ENCODE measurements at regions not wholly inside any gene's neighbourhood (a gene's known extent, or its start where the extent isn't known, plus 50 kb on each side); places are given as distances from the start of the nearest gene placed in this dataset.
A peak's percentile ranks its signal among the peaks of the same experiment; 100 is the strongest.
"Not testable (repeated sequence)": the region's sequence is repeated elsewhere in the genome, so short reads cannot be mapped to it uniquely, and the experiment has no call there.

GRCh38 chr2:78145395-78145996 lies 623.3 kb upstream of the LRRTM4 start:
- DNase-seq (ENCODE audit: low spot score) = no peak

- DNase-seq (ENCODE audit: low spot score) = no peak
These were observed 624.0 kb upstream of the LRRTM4 start for GRCh38 chr2:78145997-78146722.

GRCh38 chr2:78147466-78147865 lies 625.3 kb upstream of the LRRTM4 start:
- DNase-seq (ENCODE audit: low spot score) = no peak

DNA sequence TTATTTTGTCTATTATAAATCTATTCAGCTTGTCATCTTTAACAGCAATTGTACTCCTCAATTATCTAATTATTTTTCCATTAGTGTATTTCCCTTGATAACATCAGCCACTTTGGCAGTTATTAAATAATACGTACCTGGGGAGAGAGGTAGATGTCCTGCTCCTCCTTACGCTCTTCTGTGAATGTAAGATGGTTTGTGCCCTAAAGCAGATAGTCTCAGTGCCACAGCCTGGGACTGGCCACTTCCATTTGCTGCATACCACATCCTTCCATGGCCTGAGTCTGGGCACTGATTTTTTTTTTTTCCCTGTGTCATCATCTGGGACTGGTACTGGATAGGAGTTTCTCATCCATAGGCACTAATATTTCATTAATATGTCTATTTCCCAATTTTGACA lies 632.4 kb upstream of the LRRTM4 start:
- DNase-seq (ENCODE audit: low spot score) = no peak

DNA sequence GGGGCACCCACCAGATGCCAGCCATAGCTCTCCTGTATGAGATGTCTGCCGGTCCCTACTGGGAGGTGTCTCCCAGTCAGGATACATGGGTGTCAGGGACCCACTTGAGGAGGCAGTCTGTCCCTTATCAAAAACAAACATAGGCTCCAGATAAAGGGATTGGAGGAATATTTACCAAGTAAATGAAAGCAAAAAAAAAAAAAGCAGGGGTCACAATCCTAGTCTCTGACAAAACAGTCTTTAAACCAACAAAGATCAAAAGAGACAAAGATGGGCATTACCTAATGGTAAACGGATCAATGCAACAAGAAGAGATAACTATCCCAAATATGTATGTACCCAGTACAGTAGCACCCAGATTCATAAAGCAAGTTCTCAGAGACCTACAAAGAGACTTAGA lies 640.0 kb upstream of the LRRTM4 start:
- no peak for DNase-seq (ENCODE audit: low spot score)

DNA sequence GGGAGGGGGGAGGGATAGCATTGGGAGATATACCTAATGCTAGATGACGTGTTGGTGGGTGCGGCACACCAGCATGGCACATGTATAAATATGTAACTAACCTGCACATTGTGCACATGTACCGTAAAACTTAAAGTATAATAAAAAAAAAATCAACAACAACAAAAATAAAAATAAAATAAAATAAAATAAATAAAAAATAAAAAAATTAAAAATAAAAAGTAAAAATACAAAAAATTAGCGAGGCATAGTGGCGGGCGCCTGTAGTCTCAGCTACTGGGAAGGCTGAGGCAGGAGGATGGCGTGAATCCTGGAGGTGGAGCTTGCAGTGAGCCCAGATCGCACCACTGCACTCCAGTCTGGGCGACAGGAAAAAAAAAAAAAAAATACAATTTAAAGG lies 650.0 kb upstream of the LRRTM4 start:
- not testable (repeated sequence) for DNase-seq (ENCODE audit: low spot score)

DNA sequence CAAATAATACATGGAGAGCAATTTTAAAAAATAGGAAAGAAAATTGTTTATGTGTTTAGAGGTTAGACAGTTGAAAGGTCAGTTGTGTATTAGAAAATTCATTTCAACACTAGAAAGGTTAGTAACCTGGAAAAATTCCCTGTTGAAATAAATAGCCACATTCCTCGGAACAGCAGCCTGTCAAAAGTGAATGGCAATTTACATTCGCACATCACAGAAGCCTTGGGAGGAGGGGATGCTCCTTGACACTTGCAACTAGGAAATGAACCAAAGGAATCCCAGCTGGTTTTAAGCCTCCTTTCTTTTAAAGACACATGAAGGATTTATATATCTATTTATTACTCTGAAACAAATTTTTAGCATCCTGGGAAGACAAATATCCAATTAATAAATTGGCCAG lies 653.5 kb upstream of the LRRTM4 start:
- no peak for DNase-seq (ENCODE audit: low spot score)

DNA sequence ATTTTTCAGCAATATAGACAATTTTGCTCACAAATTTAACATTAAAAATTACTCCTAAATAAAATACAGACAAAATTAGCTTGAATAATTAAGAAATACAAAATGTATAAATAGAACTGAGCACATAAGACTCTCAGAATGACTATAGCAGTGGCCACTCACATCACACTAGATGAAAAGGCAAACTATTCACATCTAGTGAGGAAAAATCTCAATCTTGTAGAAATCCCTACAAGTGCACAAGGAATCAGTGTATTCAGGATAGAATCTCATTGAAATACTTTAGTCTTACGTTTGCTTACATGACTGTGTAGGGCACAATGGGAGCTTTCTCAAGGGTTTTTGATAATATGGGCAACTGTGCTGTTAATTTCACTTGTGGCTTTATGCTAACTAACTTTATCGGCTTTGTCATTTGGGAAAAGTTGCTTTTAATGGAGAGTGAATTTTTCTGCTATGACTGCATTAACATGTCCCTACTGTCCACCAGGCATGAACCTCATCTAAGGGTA lies 678.9 kb upstream of the LRRTM4 start:
- DNase-seq (ENCODE audit: low spot score) = no peak

DNA sequence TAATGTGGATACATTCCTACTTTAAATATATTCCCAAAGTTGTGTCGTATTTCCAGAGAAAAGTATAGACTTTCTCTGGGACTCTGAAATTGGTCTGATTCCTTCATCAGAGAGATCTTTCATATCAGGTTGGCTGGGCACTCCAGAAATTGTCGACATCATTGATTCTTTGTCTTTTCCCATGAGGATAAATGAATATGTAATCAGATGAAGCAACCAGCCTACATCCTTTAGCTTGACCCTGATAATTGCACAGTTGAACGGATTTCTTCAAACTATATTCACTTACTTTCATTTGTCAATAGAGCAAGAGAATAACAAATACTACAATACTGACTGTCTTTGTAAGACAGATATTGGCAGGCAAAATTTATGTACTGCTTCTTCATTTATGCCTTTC lies 680.2 kb upstream of the LRRTM4 start:
- DNase-seq (ENCODE audit: low spot score) = no peak

DNA sequence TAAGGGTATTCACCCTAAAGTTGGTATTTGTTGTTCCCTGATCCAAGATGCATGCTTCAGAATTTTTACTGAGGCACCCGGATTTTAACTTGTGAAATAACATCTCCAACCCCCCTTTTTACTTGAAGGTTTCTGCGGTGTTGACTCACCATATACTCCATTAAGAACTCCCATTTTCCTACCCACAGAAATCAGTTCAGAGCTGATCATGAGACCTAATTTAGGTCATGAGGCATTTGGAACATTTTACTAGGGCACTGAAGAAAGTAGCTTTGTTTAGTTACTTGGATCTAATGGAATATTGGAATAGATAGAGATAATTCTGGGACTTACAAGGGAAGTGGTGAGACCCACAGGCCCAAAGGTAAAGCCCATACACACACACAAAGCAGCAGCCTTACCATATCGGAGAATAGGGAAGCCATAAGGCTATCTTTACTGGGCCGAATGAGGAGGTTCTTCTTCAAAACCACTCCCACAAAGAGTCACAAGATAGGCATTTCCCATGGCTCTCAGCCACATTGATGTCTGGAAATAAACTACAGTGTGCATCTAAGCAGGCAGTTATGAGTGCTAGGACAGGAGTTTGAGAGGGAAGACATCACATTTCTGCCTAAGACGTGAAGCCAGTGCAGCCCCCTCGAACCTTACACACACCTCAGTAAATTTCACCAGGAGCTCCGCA lies 681.0 kb upstream of the LRRTM4 start:
- DNase-seq (ENCODE audit: low spot score) = no peak

GRCh38 chr2:78218066-78218465 lies 695.9 kb upstream of the LRRTM4 start:
- no peak for DNase-seq (ENCODE audit: low spot score)

DNA sequence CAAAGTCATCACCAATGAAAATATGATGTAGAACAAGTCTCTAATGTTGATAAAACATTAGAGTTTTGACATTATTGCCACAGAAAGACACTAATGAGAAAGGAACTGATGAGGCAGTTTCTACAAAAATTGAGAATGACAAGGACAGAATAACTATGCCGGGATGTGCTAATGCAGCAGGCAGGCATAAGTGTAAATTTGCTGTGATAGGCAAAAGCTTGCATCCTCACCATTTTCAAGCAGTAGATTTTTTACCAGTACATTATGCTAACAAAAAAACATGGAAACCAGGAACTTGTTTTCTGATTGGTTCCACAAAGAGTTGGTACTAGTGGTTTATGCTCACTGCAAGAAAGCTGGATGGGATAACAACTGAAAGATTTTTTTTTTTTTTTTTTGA lies 715.5 kb upstream of the LRRTM4 start:
- no peak for DNase-seq (ENCODE audit: low spot score)

DNA sequence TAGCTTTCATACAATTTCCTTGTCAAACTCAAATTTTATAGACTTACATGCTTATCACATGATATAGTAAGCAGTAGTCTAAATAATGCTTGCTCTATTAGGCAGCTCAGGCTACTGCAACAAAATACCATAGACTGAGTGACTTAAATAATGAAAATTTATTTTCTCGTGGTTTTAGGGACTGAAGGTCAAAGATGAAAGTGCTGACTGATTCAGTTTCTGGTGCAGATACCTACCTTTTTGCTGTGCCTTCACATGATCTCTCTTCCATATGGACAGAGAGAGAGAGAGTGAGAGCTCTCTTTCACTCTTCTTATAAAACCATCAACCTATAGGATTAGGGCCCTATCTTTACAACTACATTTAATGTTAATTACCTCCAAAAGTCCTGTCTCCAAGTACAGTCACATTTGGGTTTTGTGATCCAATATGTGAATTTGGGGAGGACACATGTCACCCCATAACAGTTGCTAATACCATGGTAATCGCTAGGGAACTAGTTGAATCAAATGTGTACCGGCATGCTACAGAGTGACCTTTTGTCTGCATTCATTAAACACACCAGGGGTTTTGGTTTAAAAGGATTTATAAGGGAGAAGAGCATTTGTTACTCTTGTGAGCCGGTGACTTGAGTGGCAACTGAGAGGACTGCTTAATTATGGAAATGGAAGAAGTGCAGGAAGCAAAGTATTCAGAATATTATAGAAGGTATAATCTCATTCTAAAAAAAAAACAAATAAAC lies 723.4 kb upstream of the LRRTM4 start:
- DNase-seq (ENCODE audit: low spot score) = no peak

DNA sequence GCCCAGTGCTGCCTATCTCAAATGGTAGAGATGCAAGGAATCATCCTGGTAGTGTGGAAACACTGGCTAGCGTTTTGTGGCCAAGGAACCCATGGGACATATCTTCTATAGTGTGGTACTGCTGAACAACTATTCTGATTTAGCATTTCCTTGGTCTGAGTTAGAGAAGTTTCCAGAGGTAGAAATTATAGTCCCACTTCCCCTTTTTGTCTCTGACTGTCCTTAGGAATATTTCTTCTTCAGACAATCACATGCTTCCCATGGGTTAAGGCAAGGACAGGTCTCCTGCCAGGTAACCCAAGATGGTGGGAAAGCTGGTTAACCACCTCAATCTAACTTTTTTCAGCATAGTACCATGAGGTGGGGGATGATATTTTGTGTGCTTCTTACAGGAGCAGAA lies 729.5 kb upstream of the LRRTM4 start:
- DNase-seq (ENCODE audit: low spot score) = no peak

- DNase-seq (ENCODE audit: low spot score) = no peak
These were observed 738.7 kb upstream of the LRRTM4 start for GRCh38 chr2:78260861-78261260.

DNA sequence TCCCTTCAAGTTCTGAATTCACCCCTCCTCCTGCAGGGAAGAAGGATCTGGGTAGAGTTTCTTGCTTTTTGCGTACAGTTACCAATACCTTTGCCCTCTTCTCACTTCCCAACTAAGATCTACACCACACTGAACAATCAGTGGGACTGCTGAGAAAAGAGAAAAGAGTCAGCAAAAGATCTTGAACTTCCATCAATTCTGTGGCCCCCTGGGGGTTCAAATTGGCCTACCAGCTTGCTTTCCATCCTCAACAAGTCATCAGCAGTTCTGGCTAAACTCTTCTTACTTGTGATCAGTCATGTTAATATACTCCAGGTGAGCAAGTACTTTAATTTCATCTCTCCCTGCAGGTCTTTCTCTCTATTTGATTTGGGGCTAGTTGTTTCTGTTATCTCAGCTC lies 739.3 kb upstream of the LRRTM4 start:
- DNase-seq (ENCODE audit: low spot score) = no peak

DNA sequence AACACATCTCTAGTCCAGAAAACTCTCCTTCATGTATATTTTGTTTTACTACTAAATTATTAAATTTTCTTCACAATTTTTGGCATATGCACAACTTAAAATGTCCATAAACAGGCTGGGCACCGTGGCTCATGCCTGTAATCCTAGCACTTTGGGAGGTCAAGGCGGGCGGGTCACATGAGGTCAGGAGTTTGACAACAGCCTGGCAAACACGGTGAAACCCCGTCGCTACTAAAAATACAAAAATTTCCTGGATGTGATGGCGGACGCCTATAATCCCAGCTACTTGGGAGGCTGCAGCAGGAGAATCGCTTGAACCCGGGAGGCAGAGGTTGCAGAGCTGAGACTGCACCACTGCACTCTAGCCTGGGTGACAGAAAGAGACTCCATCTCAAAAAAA lies 739.9 kb upstream of the LRRTM4 start:
- DNase-seq (ENCODE audit: low spot score) = not testable (repeated sequence)

- no peak for DNase-seq (ENCODE audit: low spot score)
These were observed 740.7 kb upstream of the LRRTM4 start for GRCh38 chr2:78262713-78263375.

DNA sequence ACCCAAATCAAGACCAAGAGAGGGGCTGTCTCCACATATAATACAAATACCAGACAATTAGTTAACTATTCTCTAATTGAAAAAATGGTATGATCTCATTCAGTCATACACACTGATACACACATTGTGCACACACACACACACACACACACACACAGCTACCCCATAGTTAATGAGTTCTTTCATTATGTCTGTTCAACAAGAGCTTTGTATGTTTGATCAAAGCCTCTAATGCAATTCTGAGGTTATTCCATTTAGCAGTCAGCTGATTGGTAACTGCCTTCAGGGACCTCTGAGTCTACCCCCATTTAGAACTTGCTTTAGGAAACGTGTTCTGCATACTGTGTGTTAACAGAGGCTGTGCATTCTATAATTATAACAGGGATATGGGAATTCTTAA lies 741.4 kb upstream of the LRRTM4 start:
- peak; percentile 82 for DNase-seq (ENCODE audit: low spot score)

- DNase-seq (ENCODE audit: low spot score) = no peak
These were observed 742.0 kb upstream of the LRRTM4 start for GRCh38 chr2:78264130-78264529.

DNA sequence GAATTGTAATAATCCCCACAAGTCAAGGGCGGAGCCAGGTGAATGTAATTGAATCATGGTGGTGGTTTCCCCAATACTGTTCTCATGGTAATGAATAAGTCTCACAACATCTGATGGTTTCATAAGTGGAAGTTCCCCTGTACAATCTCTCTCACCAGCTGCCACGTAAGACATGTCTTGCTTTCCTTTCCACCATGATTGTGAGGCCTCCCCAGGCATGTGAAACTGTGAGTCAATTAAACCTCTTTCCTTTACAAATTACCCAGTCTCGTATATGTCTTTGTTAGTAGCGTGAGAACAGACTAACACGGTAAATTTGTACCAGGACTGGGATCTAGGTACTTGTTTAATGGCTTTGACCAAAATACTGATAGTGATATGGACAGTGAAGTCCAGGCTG lies 744.3 kb upstream of the REG3G start:
- DNase-seq (ENCODE audit: low spot score) = no peak
